ENCODE measurements at regions not wholly inside any gene's neighbourhood (a gene's known extent, or its start where the extent isn't known, plus 50 kb on each side); places are given as distances from the start of the nearest gene placed in this dataset.

DNA sequence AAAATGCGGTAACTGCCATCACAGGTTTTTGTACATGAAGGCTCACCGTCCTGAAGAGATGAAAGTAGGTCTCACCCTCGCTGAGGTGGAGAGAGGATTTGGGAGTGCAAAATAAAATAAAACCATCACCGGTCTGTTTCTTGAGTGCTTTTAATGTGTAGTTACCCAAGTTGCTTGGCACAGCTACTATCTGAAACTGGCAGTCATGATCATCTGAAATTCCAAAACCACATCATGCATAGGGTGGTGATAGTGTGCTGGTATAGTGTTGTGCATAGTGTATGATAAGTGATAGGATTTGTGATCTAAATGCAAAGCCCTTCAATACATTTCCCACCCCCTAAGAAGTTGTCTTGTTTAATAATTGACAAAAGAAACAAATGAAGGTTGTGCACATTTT lies 381.3 kb downstream of the DMRT2 start:
- FAIRE-seq, result no peak
- H3K4me3 ChIP-seq (ENCODE audit: low read depth, low read length), result no peak overlapping the region
- DNase-seq (ENCODE audit: low read depth), result no peak
- TF ChIP-seq, protein P1, sequence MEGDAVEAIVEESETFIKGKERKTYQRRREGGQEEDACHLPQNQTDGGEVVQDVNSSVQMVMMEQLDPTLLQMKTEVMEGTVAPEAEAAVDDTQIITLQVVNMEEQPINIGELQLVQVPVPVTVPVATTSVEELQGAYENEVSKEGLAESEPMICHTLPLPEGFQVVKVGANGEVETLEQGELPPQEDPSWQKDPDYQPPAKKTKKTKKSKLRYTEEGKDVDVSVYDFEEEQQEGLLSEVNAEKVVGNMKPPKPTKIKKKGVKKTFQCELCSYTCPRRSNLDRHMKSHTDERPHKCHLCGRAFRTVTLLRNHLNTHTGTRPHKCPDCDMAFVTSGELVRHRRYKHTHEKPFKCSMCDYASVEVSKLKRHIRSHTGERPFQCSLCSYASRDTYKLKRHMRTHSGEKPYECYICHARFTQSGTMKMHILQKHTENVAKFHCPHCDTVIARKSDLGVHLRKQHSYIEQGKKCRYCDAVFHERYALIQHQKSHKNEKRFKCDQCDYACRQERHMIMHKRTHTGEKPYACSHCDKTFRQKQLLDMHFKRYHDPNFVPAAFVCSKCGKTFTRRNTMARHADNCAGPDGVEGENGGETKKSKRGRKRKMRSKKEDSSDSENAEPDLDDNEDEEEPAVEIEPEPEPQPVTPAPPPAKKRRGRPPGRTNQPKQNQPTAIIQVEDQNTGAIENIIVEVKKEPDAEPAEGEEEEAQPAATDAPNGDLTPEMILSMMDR (IDR thresholded peaks at IDR 0.05; ENCODE audit: insufficient read depth, low read length, severe bottlenecking), result no peak
- no peaks in the 10 kb centered on the region for H3K27me3 ChIP-seq (ENCODE audit: control insufficient read depth, insufficient read depth, low read length)
- H3K36me3 ChIP-seq (ENCODE audit: control insufficient read depth, insufficient read depth, low read length), result no peaks in the 10 kb centered on the region

DNA sequence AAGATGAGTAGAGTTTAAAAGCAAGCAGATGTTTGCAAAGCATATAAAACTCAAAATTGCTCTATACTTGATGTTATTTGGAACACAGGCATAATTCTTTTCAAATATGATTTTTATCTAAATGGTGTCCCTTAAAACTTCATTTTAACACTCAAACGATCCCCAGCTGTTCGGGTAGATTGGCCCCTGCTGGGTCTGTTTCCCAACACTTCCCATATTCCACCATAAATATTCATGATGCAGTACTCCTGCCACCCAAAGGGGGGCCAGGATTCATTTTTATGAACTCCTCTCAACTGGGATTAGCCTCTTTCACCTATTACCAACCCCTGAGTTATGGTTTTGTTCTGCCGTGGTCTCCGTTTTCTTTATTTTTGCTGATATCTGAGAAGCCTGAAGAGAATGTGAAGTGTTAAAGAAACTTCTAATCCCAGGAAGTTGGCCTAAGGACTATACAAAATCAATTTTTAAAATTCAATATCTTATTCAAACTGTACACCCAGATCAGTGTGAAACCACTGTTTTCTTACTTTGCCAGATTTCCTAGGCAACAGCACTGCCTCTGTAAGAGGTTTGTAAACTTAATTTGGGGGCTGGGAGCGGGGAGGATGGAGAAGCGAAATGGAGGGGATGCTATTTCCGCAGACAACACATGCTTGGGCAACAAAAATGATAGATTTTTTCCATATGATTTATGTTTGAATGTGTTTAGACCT lies 384.1 kb downstream of the DMRT2 start:
- Histone ChIP-seq H3K4me3 (ENCODE audit: low read depth, low read length) (no peak overlapping the region), H3K36me3 (ENCODE audit: control insufficient read depth, insufficient read depth, low read length) (no peaks in the 10 kb centered on the region), H3K27me3 (ENCODE audit: control insufficient read depth, insufficient read depth, low read length) (no peaks in the 10 kb centered on the region)
- TF ChIP-seq, protein P1 (IDR thresholded peaks at IDR 0.05; ENCODE audit: insufficient read depth, low read length, severe bottlenecking), result peak; percentile 54
- DNase-seq (ENCODE audit: low read depth) (peak; percentile 18), FAIRE-seq (no peak)

DNA sequence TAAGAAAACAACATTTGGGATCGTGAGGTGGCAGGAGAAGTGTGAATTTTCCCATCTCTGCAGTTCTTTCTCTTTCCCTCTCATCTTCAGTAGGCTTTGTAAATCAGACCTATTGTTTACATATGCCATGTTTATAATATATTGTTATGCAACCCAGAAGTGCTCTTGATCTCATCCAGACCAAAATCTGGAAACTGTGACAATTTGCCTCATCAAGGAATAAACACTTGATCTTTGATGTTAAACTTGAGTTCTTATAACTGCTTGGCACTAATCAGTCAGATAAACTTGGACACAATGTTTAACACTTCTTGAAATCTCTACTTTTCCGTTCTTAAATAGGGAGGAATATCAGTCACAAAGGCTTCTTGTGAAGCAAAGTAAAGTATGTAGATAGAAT lies 384.7 kb downstream of the DMRT2 start:
- H3K4me3 ChIP-seq (ENCODE audit: low read depth, low read length), result no peak overlapping the region
- no peaks in the 10 kb centered on the region for H3K27me3 ChIP-seq (ENCODE audit: control insufficient read depth, insufficient read depth, low read length)
- TF ChIP-seq, protein P1 (IDR thresholded peaks at IDR 0.05; ENCODE audit: insufficient read depth, low read length, severe bottlenecking), result no peak
- no peaks in the 10 kb centered on the region for H3K36me3 ChIP-seq (ENCODE audit: control insufficient read depth, insufficient read depth, low read length)
- no peak for FAIRE-seq
- no peak for DNase-seq (ENCODE audit: low read depth)

DNA sequence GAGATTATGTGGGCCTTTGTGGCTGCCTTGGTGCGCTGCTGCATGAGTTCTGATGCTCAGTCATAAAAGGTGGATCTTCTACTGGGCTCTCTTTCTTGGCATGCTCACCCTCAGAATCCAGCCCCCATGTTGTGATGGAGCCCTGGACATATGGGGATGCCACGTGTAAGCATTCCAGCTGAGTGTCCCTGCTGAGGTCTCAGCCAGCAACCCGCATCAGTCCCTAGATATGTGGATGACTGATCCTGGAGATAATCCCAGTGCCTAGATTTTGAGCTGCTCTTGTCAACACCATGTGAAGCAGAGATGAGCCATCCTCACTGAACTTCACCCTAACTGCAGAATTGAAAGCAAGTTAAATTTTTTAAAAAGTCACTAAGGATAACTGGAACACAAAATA lies 390.1 kb downstream of the DMRT2 start:
- H3K36me3 ChIP-seq (ENCODE audit: control insufficient read depth, insufficient read depth, low read length), result no peaks in the 10 kb centered on the region
- no peak overlapping the region for H3K4me3 ChIP-seq (ENCODE audit: low read depth, low read length)
- TF ChIP-seq, protein P1 (IDR thresholded peaks at IDR 0.05; ENCODE audit: insufficient read depth, low read length, severe bottlenecking), result no peak
- no peaks in the 10 kb centered on the region for H3K27me3 ChIP-seq (ENCODE audit: control insufficient read depth, insufficient read depth, low read length)
- no peak for FAIRE-seq
- DNase-seq (ENCODE audit: low read depth), result no peak

DNA sequence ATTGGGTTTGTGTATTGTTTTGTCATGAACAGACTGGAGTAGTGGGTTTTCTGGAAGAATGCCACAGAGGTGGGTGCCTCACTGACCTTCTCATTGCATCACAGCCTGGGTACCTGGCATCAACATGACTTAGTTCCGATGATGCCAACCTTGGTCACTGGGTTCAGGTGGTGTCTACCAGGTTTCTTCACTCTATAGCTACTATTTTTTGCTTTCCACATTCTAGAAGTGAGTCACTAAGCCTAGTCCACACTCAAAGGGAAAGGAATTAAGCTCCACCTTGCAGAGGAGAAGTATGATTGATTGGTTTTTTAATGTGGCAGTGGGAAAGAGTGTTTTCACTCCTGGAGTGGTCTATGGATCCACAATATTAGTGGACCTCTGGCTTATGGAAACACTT lies 391.9 kb downstream of the DMRT2 start:
- TF ChIP-seq, protein P1 (IDR thresholded peaks at IDR 0.05; ENCODE audit: insufficient read depth, low read length, severe bottlenecking), result no peak
- FAIRE-seq, result no peak
- no peaks in the 10 kb centered on the region for H3K36me3 ChIP-seq (ENCODE audit: control insufficient read depth, insufficient read depth, low read length)
- peak; percentile 52 for DNase-seq (ENCODE audit: low read depth)
- H3K4me3 ChIP-seq (ENCODE audit: low read depth, low read length), result no peak overlapping the region
- no peaks in the 10 kb centered on the region for H3K27me3 ChIP-seq (ENCODE audit: control insufficient read depth, insufficient read depth, low read length)

DNA sequence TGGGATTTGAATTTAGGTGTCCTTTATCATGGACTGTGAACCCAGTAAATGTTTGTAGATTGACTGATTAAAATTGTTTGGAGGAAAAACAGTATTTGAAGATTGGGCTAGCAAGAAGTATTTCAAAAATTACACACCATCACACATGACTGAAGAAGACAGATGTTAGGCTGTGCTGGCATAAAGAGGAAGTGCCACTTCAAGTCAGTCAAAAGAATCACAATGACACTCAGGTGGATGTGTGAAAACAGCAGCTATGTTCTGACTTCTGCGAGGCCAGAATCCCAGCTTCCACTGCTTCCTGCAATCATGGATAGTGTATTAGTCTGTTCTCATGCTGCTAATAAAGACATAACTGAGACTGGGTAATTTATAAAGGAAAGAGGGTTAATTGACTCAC lies 393.3 kb downstream of the DMRT2 start:
- TF ChIP-seq, protein P1 (IDR thresholded peaks at IDR 0.05; ENCODE audit: insufficient read depth, low read length, severe bottlenecking), result no peak
- FAIRE-seq, result no peak
- Histone ChIP-seq H3K36me3 (ENCODE audit: control insufficient read depth, insufficient read depth, low read length) (no peaks in the 10 kb centered on the region), H3K27me3 (ENCODE audit: control insufficient read depth, insufficient read depth, low read length) (no peaks in the 10 kb centered on the region), H3K4me3 (ENCODE audit: low read depth, low read length) (no peak overlapping the region)
- no peak for DNase-seq (ENCODE audit: low read depth)
